ENCODE measurements at regions not wholly inside any gene's neighbourhood (a gene's known extent, or its start where the extent isn't known, plus 50 kb on each side); places are given as distances from the start of the nearest gene placed in this dataset.

DNA sequence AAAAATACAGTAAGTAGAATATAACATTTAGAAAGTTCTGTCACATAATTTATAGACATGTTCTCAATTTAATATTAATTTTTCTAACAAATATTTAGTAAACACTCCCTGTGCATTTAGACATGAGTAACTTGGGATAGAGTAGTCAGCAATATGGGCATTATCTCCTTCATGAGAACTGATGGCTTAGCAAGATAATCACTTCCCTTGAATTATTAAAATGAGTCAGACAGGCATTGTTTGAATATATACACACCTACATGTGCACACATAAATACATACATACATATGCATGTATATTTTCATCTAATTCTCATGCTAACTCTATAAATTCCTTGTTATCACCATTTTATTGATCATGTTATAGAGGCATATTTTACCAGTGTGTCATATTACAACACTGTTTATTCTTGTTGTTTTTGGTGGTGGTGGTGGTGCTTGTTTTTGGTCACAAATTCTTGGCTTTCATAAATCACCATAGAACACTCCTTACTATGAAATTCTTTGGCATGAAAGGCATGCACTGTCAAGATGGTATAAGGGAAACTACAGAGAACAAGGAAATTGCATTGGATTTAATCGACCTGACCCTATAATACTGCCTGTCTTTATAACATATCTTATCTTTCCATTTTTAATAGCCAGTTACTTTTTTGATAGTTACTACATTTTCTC, 434.5 kb upstream of the MANEA start:
- no peak for DNase-seq (ENCODE audit: low read depth in 2 of 2)

DNA sequence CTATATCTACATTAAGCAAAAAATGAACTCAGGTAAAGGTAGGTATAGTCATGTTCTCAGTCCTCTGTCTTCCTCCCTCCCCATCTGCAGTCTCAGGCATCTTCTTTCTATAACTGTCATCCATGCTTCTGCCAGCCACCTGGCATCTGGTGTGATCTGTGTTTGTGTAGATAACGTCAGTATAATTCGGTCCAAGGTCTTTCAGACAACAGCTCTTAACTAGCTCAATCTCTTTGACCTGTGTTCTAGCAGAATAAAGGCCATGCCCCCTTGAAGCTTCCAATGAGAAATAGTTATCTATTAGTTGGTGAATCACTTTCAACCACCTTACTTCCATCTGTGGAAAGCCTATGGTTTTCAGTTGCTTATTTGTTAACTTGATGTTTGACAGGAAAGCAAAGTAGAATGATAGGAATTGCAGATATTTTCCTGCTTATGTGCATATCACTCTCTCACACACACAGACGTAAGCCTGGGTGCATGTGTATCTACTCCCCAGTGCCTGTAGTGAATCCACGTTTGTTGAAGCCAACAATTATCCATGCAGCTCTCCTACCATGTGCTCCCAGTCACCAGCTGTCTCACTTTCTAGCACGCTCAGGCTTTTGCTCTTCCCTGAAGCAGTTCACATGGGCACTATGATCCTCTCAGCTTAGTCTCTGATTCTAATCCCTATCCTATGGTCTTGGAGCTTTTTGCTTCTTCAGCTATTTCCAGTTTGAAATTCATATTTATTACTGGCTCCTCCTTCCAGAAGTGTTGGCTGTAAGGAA, 433.7 kb upstream of the MANEA start:
- no peak for DNase-seq (ENCODE audit: low read depth in 2 of 2)

DNA sequence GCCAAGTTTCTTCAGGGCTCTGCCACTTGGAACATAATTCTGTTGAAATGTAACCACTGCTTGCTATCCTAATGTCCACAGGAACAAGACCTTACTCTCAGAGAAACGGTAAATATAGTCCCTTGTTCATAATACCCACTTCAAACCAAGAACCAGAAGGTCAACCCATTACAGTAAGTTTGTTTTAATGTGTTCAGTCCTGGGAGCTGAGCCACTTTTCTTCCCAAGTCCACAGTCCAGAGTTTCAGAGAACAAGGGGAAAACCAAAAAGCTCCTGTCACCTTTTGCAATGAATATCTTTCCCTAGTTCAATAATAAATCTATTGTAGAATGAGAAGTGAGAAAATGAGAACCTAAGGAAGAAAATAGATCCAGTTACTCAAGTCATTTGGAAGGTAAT, 431.9 kb upstream of the MANEA start:
- DNase-seq (ENCODE audit: low read depth in 2 of 2) = no peak

DNA sequence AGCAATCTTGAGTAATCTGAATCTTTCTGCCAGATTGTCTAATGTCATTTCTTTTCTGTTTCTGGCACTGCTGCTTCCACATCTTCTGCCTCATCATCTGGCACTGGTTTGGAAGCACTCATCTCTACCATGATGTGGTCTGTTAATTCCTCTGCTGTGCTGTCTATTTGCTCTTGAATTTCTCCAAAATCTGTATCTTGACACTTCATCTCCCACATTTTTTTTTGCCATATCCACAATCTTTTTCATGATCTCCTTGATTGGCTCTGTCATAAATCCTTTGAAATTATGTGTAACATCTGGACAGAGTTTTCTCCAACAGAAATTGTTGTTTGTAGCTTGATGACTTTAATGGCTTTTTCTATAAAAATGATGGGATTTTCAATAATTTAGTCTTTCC, 417.8 kb upstream of the MANEA start:
- no peak for DNase-seq (ENCODE audit: low read depth in 2 of 2)

DNA sequence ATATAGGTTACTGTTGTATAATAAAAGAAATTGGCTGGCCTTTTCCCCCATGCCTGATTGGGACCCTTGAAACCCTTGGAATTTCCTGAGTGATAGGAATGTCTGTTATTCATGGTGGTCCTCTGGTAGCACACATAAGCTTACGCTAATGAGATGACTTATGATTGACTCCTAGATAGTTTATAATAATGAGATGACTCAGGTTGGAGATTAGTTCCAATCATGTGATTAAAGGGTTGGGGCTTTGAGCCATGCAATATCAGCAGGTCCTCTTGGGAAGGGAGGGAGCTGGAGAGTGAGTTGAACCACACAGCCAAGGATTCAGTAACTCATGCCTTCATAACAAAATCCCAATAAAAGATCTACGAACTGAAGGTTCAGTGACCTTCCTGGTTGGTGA, 407.6 kb upstream of the MANEA start:
- no peak for DNase-seq (ENCODE audit: low read depth in 2 of 2)

DNA sequence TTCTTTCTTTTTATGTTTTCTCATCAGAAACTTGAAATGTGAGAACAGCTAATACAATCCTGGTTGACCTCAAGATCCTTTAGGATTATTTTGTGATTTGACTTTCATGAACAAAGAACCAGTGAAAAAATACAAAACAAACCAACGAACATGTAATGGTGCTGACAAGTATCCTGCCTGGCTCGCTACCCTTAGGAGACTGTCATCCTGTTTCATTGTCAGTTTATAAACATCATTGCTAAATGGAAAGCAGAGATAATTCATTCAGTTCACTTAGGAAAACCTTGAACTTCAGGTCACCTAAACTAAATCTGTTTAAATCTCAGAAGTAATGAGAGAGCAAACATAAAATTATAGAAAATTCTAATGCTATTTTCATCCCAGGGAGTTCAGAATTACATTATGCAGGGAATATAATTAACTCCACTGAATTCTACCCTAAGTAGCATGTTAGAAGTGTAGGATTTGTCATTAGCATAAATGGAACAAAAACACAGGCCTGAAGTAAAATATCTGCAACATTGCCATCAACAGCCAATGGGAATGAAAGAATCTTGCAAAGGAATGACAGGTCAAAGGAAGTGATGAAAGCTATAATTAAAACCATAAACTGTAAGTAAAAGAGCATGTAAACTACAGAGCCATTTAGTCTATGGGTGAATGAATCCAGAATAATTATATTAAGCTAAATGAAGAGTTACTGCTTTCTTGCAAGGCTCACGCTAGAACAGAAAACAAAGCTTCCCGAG, 401.2 kb upstream of the MANEA start:
- DNase-seq (ENCODE audit: low read depth in 2 of 2) = no peak

DNA sequence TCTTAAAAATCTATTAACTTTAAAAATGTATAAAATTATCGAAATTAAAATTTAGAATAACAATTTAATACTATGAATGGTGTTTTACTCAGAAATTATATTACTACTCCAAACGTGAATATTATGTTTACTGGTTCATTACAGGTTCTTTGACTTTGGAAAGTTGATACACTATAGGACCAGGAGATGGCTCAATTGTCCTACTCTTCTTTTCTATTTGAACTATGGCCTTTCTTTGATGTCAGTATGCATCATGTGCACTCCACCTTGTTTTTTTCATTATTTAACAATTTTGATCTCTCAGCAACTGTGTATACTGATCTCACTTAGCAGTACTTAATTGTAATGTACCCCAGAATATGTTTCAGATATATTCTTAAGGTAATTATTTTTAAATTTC, 391.5 kb upstream of the MANEA start:
- no peak for DNase-seq (ENCODE audit: low read depth in 2 of 2)

DNA sequence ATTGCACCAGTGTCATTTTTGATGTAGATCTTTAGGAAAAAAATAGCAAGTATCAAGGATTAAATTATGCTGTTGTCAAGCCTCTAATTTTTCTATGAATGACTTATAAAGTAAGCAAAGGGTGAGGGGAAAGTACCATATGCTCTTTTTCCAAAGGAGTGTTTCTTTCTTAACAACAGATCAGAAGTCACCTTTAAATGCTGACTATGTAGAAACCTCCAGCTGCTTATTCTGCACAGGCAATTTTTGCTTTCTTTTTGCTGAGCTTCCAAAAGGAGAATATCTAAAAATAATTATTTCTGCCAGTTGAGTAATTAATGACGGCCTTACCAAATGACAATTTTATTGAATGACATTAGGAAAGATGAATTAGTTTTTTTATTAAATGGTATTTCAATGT, 390.6 kb upstream of the MANEA start:
- DNase-seq (ENCODE audit: low read depth in 2 of 2) = no peak

DNA sequence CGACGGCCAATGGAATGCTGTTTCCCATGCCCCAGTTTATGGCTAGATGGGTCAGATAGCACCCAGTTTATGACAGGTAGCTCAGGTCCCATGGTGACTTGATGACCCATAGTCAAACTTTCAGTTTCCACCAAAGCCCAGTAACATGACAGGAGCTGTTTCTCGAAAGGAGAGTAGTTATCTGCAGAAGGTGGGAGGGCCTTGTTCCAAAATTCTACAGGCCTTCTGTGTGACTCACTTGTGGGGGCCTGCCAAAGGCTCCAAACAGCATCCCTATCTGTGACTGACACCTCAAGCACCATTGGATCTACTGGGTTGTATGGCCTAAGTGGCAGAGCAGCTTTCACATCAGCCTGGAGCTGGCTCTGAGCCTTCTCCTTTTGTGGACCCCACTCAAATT, 379.7 kb upstream of the MANEA start:
- DNase-seq (ENCODE audit: low read depth in 2 of 2) = no peak

DNA sequence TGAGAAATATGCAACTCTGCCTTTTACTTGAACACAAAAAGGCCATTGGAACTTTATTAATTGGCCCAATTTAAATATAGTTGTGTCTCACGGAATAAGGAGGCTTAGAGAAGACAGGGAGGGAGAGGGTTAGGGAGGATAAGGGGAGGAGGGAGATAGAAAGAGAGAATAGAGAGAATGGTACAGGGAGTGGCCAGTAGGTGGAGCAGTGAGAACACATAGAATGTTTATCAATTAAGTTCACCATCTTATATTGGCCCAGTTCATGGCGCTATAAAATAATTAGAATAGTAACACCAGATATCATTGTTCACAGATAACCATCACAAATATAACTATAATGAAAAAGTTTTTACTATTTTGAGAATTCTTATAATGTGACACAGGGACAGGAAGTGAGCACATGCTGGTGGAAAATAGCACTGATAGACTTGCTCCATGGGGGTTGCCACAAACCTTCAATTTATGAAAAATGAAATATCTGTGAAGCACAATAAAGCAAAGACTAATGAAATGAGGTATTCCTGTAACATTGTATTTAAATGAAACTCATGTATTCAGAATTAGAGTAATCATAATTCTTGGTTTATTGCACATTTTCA, 374.1 kb upstream of the MANEA start:
- DNase-seq (ENCODE audit: low read depth in 2 of 2) = peak; percentile 9 to 46

DNA sequence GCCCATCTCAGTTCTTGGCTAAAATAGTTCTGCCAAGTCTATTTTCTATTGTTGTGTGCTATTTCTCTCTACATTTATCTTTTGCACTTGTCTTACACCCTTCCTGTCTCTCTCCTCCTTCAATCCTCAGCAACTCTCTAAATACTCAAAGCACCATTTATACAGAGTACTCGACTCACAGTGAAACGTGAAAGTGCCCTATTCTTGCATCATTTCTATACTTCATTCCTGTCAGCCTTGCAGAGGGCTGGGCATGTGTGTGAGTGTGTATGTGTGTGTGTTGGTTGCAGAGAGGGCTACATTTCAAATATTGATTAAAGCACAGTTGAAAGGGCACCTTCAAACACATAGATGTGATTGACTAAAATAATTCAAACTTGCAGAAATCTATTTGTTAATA, 373.2 kb upstream of the MANEA start:
- no peak for DNase-seq (ENCODE audit: low read depth in 2 of 2)

DNA sequence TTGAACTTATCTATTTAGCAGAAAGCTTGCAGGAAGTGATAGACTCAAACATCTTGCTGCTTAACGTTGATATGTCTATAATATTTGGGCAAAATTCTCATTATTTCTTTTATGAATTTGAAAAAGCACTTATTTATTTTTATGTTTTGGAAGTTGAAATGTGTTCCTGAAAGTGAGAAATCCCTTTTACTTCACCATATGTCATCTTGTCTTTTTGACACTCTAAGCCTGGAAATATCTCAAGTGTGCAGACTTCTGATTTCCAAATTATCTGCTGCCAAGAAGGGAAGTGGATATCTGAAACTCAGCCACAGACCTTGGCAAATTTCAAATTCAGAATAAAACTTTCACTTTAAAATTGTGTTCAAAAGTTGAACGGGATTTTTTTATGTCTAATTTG, 368.7 kb upstream of the MANEA start:
- no peak for DNase-seq (ENCODE audit: low read depth in 2 of 2)

DNA sequence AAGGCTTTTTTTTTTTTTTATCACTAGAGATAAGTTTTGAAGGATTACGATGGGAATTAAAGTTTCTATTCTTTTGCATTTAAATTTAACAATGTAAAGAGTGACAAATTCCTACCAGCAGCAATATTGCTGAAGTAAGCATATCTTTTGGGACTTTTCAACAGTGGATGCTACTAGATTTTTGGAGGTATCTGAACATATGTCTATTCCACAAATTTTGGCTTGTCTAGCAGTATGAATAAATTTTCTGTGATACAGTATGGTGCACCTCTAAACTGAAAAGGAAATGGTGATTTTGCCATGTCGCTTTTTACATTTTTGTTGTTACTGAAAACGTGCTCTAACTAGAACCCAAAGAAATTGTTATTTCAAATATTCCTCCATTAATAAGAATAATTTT, 368.3 kb upstream of the MANEA start:
- DNase-seq (ENCODE audit: low read depth in 2 of 2) = no peak

DNA sequence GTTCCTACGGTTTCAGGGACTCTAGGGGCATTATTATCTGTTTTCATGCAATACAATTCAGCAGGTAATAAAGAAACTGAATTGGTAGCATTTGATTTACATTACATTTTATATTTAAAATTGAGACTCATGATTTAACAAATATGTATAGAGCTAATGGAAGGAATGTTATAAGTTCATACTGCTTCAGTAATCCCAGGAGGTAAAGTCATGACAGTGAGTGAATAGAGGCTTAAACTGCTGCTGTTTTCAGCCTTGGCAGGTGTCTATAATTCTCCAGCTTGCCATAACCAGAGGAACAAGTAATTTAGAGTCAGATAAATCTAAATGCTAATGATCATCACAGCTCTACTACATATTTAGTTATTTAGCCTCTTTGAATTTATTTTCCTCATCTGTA, 360.8 kb upstream of the MANEA start:
- DNase-seq (ENCODE audit: low read depth in 2 of 2) = no peak

DNA sequence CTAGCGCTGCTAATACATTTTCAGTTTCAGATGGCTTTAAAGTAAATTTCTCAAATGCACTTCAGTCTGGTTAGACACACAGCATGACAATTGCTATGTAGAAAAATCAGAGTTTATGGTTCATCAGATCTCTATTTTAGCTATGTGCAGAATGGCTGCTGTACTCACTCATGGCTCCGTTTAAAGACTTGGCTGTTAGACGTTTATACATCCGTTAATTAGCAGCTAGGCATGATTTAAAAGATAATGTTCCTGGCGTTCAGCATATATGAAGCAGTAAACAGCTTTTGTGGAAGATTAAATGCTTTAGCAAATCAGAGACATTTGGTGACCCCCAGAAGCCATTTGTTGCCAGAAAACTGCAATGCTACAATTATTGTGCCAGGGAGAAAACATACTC, 350.0 kb upstream of the MANEA start:
- DNase-seq (ENCODE audit: low read depth in 2 of 2) = no peak

DNA sequence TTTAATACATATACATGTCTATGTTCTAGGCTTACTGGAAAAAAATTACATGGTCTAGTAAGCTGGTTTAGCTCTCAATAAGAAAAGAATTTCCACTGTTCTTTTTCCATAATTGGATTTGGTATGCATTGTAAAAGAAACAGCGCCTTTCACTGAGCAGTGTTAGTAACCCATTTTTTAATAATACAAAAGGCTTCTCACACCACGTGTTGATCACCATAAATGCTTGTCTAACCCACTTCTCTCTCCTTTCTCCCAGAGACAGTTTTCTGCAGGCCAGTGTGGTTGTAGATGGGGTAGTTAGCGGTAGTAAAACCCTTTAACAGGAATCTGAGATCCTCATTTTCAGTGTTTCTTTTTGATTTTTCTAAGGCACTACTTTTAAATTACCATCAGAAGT, 348.7 kb upstream of the MANEA start:
- DNase-seq (ENCODE audit: low read depth in 2 of 2) = no peak

DNA sequence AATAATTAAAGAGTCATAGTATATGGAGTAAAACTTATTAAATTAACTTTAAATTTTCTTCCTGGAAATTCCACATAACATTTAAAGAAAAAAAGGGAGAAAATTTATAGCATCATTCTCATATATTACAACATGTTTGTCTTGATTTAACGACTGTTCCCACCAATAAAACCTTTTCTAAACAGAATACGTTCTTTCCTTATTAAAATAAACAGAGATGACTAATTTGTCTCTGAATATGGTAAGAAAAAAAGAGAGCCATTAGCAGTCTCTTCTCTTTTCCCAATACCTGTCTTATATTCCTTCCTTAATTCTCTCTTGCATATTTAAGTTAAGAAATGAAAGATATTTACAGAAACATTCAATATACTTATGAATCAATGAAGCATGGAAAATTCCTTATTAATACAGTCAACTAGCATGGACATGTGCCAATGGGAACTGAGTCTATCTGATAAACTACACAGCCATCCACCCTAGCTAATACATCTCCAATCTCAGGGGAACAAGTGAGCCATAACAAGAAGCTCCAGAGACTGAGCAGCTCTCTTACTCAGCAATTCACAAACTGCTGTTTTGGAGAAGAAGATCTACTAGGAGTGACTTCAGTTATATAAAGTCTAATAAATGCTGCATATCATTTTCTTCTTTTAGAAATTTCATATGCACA, 347.1 kb upstream of the MANEA start:
- no peak for DNase-seq (ENCODE audit: low read depth in 2 of 2)

DNA sequence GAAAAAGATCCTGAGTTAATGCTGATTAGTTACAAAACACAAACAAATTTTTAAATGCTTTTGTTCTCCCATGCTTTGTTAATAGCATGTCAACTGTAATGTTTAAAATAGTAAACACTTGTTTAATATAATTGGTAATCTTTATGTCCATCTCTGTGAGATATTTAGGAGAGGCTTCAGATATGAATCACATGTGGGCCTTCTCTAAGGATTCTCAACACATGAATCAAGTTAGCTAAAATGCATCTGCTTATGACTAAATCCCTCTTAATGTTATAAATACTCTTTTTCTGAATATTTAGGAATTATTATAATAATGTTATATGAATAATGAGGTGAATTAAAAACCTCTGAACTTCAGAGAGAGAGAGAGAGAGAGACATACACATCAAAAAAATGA, 345.9 kb upstream of the MANEA start:
- DNase-seq (ENCODE audit: low read depth in 2 of 2) = no peak

DNA sequence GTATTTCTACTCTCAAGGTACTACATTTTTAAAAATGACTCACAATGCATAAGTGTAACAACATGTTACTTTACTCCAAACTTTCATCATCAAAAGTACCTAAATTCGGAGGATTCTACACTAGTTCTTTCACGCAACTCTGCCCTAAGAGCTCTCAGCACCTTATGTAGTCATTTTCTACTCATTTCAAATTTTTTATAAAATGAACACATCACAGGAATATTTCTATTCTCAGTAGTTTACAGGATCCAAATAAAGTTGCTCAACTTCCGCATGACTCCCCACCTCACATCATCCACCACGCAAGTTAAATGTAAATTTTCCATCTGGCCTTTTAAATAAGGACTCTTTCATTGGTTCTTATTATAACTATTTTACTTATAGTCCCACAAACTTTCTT, 344.9 kb upstream of the MANEA start:
- no peak for DNase-seq (ENCODE audit: low read depth in 2 of 2)

DNA sequence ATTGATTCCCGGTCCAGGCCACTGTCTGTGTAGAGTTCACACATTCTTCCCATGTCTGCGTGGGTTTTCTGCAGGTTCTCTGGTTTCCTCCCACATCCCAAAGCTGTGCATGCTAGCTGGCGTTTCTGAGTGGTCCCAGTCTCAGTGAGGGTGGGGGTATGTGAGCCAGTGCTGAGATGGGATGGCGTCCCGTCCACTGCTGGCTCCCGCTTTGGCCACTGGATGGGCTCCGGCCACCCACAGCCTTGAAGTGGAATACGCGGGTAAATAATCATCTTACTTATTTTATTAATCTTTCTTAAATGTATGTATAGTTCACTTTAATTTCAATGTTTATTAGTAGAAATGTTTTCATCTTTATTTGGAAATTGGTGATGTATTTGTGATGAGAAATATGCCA, 343.5 kb upstream of the MANEA start:
- DNase-seq (ENCODE audit: low read depth in 2 of 2) = no peak

DNA sequence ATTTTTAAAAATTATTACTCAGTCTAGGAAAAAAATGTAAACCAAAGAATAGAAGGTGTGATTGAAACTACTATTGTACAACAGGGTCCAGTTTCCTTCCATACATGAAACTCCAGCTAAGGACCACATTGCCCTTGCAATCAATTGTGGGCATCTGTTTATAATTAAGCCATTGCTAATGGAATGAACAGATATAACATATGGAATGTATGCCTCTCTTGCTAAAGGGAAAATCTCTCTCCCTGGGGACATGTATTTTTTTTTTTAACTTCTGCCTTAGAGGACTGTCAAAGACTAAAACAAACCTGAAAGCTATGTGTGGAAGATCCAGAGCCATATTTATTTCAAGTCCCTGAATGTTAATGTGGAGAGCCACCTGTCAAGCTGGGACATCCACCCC, 336.8 kb upstream of the MANEA start:
- no peak for DNase-seq (ENCODE audit: low read depth in 2 of 2)

DNA sequence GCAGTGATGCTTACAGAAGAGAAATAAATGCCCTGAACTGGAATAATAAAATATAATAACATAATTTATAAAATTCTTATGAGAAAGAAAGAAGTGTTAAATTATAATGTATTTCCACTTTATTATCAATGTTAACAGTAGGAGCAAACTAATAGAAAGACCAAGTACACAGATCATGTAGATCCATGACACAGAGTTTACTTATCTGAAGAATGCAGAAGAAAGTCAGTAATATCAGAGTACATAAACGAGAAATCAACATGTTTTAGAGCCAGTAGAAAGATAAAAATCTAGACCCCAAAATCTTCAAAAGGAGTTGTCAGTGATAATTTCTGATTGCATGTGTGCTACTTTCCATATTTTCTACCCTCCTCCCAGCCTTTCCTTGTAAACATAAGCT, 334.8 kb upstream of the MANEA start:
- DNase-seq (ENCODE audit: low read depth in 2 of 2) = no peak
